AG04449 (cell line): ENCODE measurements at regions not wholly inside any gene's neighbourhood (a gene's known extent, or its start where the extent isn't known, plus 50 kb on each side); places are given as distances from the start of the nearest gene placed in this dataset.

Experiments used
- CTCF ChIA-PET: fragments of 350-600 bp; formaldehyde crosslinking; extraction: SDS; loops from one replicate; lab custom pipeline; 2021; ENCODE audit warnings: antibody characterized with exemption; lab: Yijun Ruan, JAX
- POLR2A ChIA-PET: fragments of 400-600, 350-600 bp; formaldehyde crosslinking; extraction: SDS; loops from one replicate; lab custom pipeline; 2020; ENCODE audit warnings: antibody characterized with exemption, inconsistent platforms; lab: Yijun Ruan, JAX
- DNase-seq: peaks from one replicate; pipeline ENCODE4 v3.0.0-alpha.2; 2010; ENCODE audit warnings: low read depth, low spot score
- H3K4me3 ChIP-seq: 2 replicates; pipeline ENCODE4 v1.5.1; 2011; ENCODE audit warnings: low read depth, mild to moderate bottlenecking, control low read depth, low read length
- TF ChIP-seq, protein P1 (sequence below): IDR thresholded peaks from one replicate; pipeline ENCODE4 v1.5.1; 2011; ENCODE audit warnings: mild to moderate bottlenecking, moderate library complexity, low read length, control low read depth, inconsistent platforms; ENCODE audit not compliant: insufficient read depth; ENCODE audit errors: missing control alignments

DNA sequence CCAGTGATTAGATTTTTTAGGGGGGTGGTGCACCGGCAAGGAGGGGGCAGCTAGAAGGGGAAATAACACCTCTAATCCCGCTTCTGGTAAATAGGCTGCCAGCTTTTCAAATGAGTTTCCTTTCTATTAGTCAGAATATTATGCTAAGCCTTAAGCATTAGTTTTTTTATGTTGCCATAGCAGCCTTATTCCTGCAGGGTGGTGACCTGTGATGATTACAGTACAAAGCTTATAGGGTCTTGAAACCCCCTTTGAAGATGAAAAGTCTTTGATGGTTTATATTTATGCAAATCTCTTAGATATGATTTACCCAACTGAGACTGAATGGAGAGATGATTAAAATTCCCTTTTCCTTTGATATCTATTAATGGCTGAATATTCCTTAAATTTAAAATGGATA is 109.8 kb downstream of the ZIC5 start:
- CTCF ChIA-PET = no interaction called here

DNA sequence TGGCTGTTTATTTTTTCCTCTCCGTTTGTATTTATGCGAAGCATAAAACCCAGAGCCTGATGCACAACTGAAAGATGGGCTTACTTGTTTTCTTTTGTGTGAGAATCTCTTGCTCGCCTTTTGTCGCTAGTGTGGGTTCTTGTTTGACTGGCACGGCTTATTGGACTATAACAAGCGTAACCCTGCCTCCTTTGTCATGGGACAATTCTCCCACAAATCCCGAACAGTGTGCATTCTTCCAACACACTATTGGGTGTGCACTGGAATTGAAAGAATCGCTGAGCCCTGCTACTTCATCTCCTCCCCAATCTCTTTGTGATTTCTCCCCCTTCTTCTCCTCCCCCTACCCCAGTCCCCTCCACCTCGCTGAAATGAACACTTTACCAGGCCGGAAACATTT is 110.8 kb downstream of the ZIC5 start:
- ChIA-PET POLR2A (no interaction called here), CTCF (no interaction called here)
- DNase-seq = no peak
- TF ChIP-seq, protein P1, sequence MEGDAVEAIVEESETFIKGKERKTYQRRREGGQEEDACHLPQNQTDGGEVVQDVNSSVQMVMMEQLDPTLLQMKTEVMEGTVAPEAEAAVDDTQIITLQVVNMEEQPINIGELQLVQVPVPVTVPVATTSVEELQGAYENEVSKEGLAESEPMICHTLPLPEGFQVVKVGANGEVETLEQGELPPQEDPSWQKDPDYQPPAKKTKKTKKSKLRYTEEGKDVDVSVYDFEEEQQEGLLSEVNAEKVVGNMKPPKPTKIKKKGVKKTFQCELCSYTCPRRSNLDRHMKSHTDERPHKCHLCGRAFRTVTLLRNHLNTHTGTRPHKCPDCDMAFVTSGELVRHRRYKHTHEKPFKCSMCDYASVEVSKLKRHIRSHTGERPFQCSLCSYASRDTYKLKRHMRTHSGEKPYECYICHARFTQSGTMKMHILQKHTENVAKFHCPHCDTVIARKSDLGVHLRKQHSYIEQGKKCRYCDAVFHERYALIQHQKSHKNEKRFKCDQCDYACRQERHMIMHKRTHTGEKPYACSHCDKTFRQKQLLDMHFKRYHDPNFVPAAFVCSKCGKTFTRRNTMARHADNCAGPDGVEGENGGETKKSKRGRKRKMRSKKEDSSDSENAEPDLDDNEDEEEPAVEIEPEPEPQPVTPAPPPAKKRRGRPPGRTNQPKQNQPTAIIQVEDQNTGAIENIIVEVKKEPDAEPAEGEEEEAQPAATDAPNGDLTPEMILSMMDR = no peak
- H3K4me3 ChIP-seq = no peak overlapping the region

More for the DNA sequence above, 109.8 kb downstream of the ZIC5 start:
- DNase-seq = no peak
- no peak overlapping the region for H3K4me3 ChIP-seq
- TF ChIP-seq, protein P1 = no peak
- POLR2A ChIA-PET = no interaction called here

DNA sequence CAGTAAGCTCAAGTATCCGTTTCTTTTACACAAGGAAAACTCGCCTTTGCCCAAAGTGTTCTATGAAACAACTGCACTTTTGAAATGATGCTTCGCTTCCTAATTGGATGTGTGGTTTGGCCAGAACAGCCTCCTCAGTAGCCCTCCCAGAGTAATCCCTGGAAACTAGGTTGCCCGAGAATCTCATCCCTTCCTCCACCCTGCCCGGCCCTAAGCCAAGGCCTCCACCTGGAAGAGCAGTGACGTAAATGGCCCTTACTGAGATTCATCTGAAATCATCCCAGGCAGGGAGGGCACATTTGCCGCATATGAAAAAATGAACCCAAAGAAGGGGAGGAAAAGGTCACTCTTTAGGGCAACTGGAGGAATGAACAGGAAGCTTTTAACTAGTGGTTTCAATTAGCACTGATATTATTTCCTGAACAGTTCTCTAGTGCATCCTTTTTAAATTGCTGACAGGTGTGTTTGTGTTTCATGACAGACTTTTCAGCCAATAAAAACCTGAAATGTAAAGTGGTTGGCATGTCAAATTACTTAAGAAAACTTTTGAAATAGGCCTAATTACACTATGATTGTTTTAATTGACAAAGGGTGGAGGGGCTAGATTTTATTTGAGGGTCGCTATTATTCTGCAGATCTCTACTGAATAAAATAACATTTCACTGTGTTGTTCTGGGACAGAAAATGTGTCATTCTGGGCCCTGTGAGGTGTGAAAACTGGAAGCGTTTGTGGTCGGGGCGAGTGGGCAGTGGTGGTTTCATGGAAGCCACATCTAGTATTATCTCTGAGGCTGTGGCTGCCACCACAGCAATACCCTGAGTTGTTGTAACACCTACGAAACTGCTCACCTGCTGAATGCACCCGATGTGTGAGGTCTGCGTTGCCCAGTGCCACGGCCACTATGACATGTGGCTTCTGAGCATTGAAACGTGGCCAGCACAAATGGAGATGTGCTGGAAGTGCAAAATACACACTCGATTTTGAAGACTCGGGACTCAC is 112.1 kb downstream of the ZIC5 start:
- ChIA-PET CTCF (no interaction called here), POLR2A (no interaction called here)
- TF ChIP-seq, protein P1 = no peak
- no peak overlapping the region for H3K4me3 ChIP-seq
- DNase-seq = no peak

DNA sequence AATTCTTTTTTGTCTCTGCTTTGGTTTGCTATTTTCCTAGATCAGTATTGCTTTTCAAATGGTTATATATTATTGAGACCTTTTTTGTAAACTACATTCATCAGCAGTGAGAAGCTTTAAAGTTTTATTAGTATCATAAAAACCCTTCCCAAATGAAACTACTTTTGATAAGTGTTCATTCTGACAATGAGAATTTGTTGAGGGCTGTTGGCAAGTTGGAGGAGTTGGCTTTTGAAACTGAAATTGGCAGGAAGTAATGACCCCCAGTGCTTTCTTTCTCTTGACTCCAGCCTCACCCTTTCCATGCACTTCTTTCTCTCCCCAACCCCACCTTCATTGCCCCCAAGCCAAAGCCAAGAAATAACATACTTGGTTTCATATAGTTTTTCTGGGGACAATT is 113.8 kb downstream of the ZIC5 start:
- no peak overlapping the region for H3K4me3 ChIP-seq
- ChIA-PET POLR2A (no interaction called here), CTCF (no interaction called here)
- TF ChIP-seq, protein P1 = no peak
- no peak for DNase-seq

DNA sequence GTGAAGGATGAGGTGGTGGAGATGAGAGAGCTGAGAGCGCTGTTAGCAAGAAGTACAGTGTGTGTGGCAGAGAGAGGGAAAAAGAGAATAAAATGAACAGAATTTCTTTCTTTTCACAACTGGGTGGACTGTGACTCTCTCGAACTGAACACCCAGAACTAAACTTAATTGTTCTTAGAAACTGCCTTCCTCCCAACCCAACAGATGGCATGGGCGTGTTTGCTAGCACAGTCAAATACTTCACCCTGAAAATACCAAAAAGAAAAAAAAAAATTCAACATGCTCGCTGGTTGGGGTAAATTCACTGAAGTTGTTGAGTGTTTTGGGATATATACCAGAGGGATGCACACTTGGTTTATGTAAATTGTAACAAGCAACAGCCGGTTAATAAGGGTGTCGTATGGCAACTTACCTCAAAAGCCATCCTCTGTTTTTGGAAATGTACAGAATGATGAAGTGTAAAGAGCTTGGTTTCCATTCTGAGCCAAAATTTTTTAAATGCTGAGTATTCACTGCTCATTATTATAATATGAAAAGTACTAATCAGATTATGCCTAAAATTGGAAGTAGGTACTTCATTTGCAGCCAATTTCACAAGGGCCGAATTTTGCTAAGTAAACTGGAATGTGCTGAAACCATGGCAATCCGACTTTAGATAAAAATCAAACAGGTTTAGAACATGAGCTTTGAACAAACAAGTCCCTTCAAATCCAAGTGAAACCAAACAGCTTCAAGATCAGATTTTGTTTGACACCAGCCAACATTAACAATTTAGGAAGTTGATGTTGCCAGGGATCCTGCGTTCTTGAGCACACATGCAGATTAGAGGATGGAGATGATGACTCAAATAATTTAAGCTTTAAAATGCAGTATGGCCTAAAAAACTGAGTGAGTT is 115.8 kb downstream of the ZIC5 start:
- TF ChIP-seq, protein P1 = no peak
- POLR2A ChIA-PET = no interaction called here
- CTCF ChIA-PET = no interaction called here
- H3K4me3 ChIP-seq = no peak overlapping the region
- DNase-seq = no peak

DNA sequence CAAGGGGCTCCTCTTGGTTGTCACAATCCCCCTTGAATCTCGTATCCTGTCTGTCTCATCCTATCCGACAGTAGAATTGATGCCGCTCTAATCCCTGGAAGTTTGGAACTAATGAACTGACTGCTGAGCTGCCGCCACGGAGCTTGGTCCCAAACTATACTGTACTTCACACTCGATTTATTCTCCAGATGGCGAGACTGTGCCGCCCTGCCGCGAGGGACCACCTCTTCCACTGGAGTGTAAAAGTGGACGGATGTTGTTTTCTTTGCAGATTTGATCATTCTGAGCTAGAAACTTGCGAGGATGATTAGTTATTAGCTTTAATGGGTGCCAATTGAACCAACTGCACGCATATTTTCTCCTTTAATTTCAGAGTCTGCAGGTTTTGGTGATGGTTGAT is 117.2 kb downstream of the ZIC5 start:
- CTCF ChIA-PET = no interaction called here
- POLR2A ChIA-PET = no interaction called here
- TF ChIP-seq, protein P1 = no peak
- no peak for DNase-seq
- no peak overlapping the region for H3K4me3 ChIP-seq
